Lower leg skin (tissue), 4 donors: ENCODE measurements at regions not wholly inside any gene's neighbourhood (a gene's known extent, or its start where the extent isn't known, plus 50 kb on each side); places are given as distances from the start of the nearest gene placed in this dataset.

ENCODE experiments used
- DNase-seq, 2 donors: peaks; one replicate each; pipeline ENCODE4 v3.0.0-alpha.2; 2019; ENCODE audit warnings: low spot score in 2 of 2
- H3K4me3 ChIP-seq: fragments of 200-600 bp; sonication (generic); 2 replicates; pipeline ENCODE4 v1.5.1; 2017; ENCODE audit warnings: mild to moderate bottlenecking, low read depth; ENCODE audit not compliant: poor library complexity, severe bottlenecking
- CTCF ChIP-seq, 3 donors: fragments of 450-650 bp; IDR thresholded peaks; one replicate each; pipeline ENCODE4 v1.5.1; 2016; ENCODE audit warnings: antibody characterized with exemption in 3 of 3, mild to moderate bottlenecking in 3 of 3, moderate library complexity in 2 of 3
- POLR2A ChIP-seq, 2 donors: fragments of 450-650 bp; IDR thresholded peaks; one replicate each; pipeline ENCODE4 v1.6.1; 2016 to 2017; ENCODE audit warnings: antibody characterized with exemption in 2 of 2, mild to moderate bottlenecking in 1 of 2, moderate library complexity in 1 of 2
- WGBS, 2 donors: methylation state at CpG; one replicate each; pipeline ENCODE4 v1.1.5; 2018; 5-methylcytosine and 5-hydroxymethylcytosine counted together
- intact Hi-C: fragments of 100-400 bp; cut with DNase I; formaldehyde crosslinking; loops from one replicate; pipeline ENCODE4 v1.15.0; 2023; ENCODE audit warnings: low total_unique reads

GRCh38 chr4:104163820-104164219, 330.9 kb downstream of the CXXC4 start:
- no peak overlapping the region for H3K4me3 ChIP-seq
- 52 to 58% methylated on average over 1 of the region's 1 CpG for WGBS, 2 donors
- intact Hi-C loops = no loop called here
- no peak for TF ChIP-seq POLR2A (IDR thresholded peaks at IDR 0.05)
- DNase-seq = no peak

- no peak for TF ChIP-seq POLR2A (IDR thresholded peaks at IDR 0.05)
- no peak for TF ChIP-seq CTCF (IDR thresholded peaks at IDR 0.05)
- H3K4me3 ChIP-seq = no peak overlapping the region
- WGBS, 2 donors = 84 to 97% methylated on average over 1 of the region's 1 CpG
- DNase-seq = no peak
- intact Hi-C loops = no loop called here
These were observed 348.6 kb downstream of the CXXC4 start for GRCh38 chr4:104146048-104146447.

- intact Hi-C loops = no loop called here
- H3K4me3 ChIP-seq = no peak overlapping the region
- WGBS, 2 donors = 80 to 93% methylated on average over 1 of the region's 1 CpG
- TF ChIP-seq POLR2A (IDR thresholded peaks at IDR 0.05) (no peak), CTCF (IDR thresholded peaks at IDR 0.05) (no peak)
- DNase-seq = no peak
These were observed 356.6 kb downstream of the CXXC4 start for GRCh38 chr4:104138116-104138515.

GRCh38 chr4:104129243-104129642, 365.5 kb downstream of the CXXC4 start:
- WGBS, 2 donors = 90% methylated on average over 5 of the region's 5 CpGs
- intact Hi-C loops = no loop called here
- TF ChIP-seq CTCF (IDR thresholded peaks at IDR 0.05) = no peak
- no peak for TF ChIP-seq POLR2A (IDR thresholded peaks at IDR 0.05)
- no peak for DNase-seq
- H3K4me3 ChIP-seq = no peak overlapping the region

- TF ChIP-seq POLR2A (IDR thresholded peaks at IDR 0.05) (no peak), CTCF (IDR thresholded peaks at IDR 0.05) (no peak)
- no peak for DNase-seq
- intact Hi-C loops = no loop called here
- H3K4me3 ChIP-seq = no peak overlapping the region
These were observed 365.9 kb downstream of the CXXC4 start for GRCh38 chr4:104128850-104129213.

GRCh38 chr4:104128031-104128849, 366.5 kb downstream of the CXXC4 start:
- DNase-seq = no peak
- 38 to 46% methylated on average over 1 of the region's 1 CpG for WGBS, 2 donors
- intact Hi-C loops = no loop called here
- TF ChIP-seq CTCF (IDR thresholded peaks at IDR 0.05) (no peak), POLR2A (IDR thresholded peaks at IDR 0.05) (no peak)
- no peak overlapping the region for H3K4me3 ChIP-seq
